H9 (cell line): ENCODE measurements at regions not wholly inside any gene's neighbourhood (a gene's known extent, or its start where the extent isn't known, plus 50 kb on each side); places are given as distances from the start of the nearest gene placed in this dataset.

Source experiments
- DNase-seq: peaks from one replicate; pipeline ENCODE4 v3.0.0-alpha.2; 2017
- H2AFZ ChIP-seq: one replicate; pipeline ENCODE4 v1.6.1; 2013; ENCODE audit warnings: mild to moderate bottlenecking, low read length, control low read depth, moderate library complexity
- H2AK5ac ChIP-seq: 2 replicates; pipeline ENCODE4 v1.6.1; 2013; ENCODE audit warnings: low read length, control low read depth, mixed read lengths; ENCODE audit not compliant: insufficient read length
- H2BK120ac ChIP-seq: one replicate; pipeline ENCODE4 v1.6.1; 2013; ENCODE audit warnings: low read depth, mild to moderate bottlenecking, low read length, control low read depth, inconsistent platforms; ENCODE audit not compliant: poor library complexity, severe bottlenecking
- H2BK12ac ChIP-seq: 2 replicates; pipeline ENCODE4 v1.6.1; 2013; ENCODE audit warnings: low read length, control low read depth, mixed read lengths, low read depth; ENCODE audit not compliant: insufficient read length
- H2BK15ac ChIP-seq: 2 replicates; pipeline ENCODE4 v1.6.1; 2013; ENCODE audit warnings: low read depth, low read length, control low read depth
- H2BK20ac ChIP-seq: one replicate; pipeline ENCODE4 v1.6.1; 2013; ENCODE audit warnings: low read depth, mild to moderate bottlenecking, low read length, control low read depth, inconsistent platforms; ENCODE audit not compliant: poor library complexity, severe bottlenecking
- H2BK5ac ChIP-seq: 2 replicates; pipeline ENCODE4 v1.6.1; 2013; ENCODE audit warnings: low read length, control low read depth, mixed read lengths; ENCODE audit not compliant: insufficient read length
- H3K14ac ChIP-seq: 2 replicates; pipeline ENCODE4 v1.6.1; 2013; ENCODE audit warnings: low read length, control low read depth; ENCODE audit not compliant: insufficient read depth
- H3K18ac ChIP-seq: 2 replicates; pipeline ENCODE4 v1.6.1; 2013; ENCODE audit warnings: low read depth, mild to moderate bottlenecking, mixed read lengths, low read length, control low read depth; ENCODE audit not compliant: insufficient read length
- H3K23ac ChIP-seq: 2 replicates; pipeline ENCODE4 v1.6.1; 2013; ENCODE audit warnings: low read length, control low read depth, mixed read lengths, low read depth; ENCODE audit not compliant: insufficient read length
- H3K23me2 ChIP-seq: 2 replicates; pipeline ENCODE4 v1.6.1; 2013; ENCODE audit warnings: low read depth, mild to moderate bottlenecking, mixed read lengths, low read length, control low read depth; ENCODE audit not compliant: insufficient read length, poor library complexity, severe bottlenecking
- H3K27ac ChIP-seq: 2 replicates; pipeline ENCODE4 v1.5.1; 2013; ENCODE audit warnings: low read length, control low read depth, mixed read lengths, low read depth; ENCODE audit not compliant: insufficient read length
- H3K27me3 ChIP-seq: 2 replicates; pipeline ENCODE4 v1.6.1; 2013; ENCODE audit warnings: low read length, control low read depth, inconsistent platforms; ENCODE audit not compliant: insufficient read depth
- H3K4ac ChIP-seq: 2 replicates; pipeline ENCODE4 v1.6.1; 2013; ENCODE audit warnings: low read depth, mild to moderate bottlenecking, control low read depth, inconsistent platforms, low read length, moderate library complexity
- H3K4me1 ChIP-seq: 2 replicates; pipeline ENCODE4 v1.6.1; 2013; ENCODE audit warnings: low read length, control low read depth, inconsistent platforms; ENCODE audit not compliant: insufficient read depth
- H3K4me2 ChIP-seq: 2 replicates; pipeline ENCODE4 v1.6.1; 2013; ENCODE audit warnings: low read length, control low read depth, mixed read lengths; ENCODE audit not compliant: insufficient read length, insufficient read depth
- H3K56ac ChIP-seq: 2 replicates; pipeline ENCODE4 v1.6.1; 2013; ENCODE audit warnings: low read depth, mild to moderate bottlenecking, mixed read lengths, low read length, control low read depth; ENCODE audit not compliant: insufficient read length
- H3K79me1 ChIP-seq: 2 replicates; pipeline ENCODE4 v1.6.1; 2013; ENCODE audit warnings: low read depth, mild to moderate bottlenecking, moderate library complexity, low read length, control low read depth, inconsistent platforms; ENCODE audit not compliant: insufficient read depth, poor library complexity, severe bottlenecking
- H3K79me2 ChIP-seq: 2 replicates; pipeline ENCODE4 v1.6.1; 2013; ENCODE audit warnings: low read length, control low read depth, inconsistent platforms; ENCODE audit not compliant: insufficient read depth
- H3K9ac ChIP-seq: 2 replicates; pipeline ENCODE4 v1.6.1; 2013; ENCODE audit warnings: low read length, control low read depth, mixed read lengths; ENCODE audit not compliant: insufficient read length; ENCODE audit errors: extremely low read depth
- H3K9me3 ChIP-seq: one replicate; pipeline ENCODE4 v1.6.1; 2013; ENCODE audit warnings: low read depth, low read length, inconsistent platforms; ENCODE audit not compliant: control insufficient read depth
- H3T11ph ChIP-seq: one replicate; pipeline ENCODE4 v1.6.1; 2013; ENCODE audit warnings: mild to moderate bottlenecking, low read length, control low read depth, inconsistent platforms
- H4K20me1 ChIP-seq: one replicate; pipeline ENCODE4 v1.6.1; 2013; ENCODE audit not compliant: control insufficient read depth, insufficient read length, insufficient read depth
- H4K5ac ChIP-seq: 2 replicates; pipeline ENCODE4 v1.6.1; 2013; ENCODE audit warnings: low read depth, mild to moderate bottlenecking, mixed read lengths, low read length, control low read depth; ENCODE audit not compliant: insufficient read length
- H4K8ac ChIP-seq: replicated peaks from 2 replicates; pipeline ENCODE4 v1.6.1; 2013; ENCODE audit warnings: low read length, control low read depth, mixed read lengths, low read depth; ENCODE audit not compliant: insufficient read length
- H4K91ac ChIP-seq: 2 replicates; pipeline ENCODE4 v1.6.1; 2013; ENCODE audit warnings: low read depth, mild to moderate bottlenecking, moderate library complexity, mixed read lengths, low read length, control low read depth; ENCODE audit not compliant: insufficient read length
- H3K27ac Mint-ChIP-seq, 3 experiments: 2 replicates in 2 of 3; 3 replicates in 1 of 3; pipeline ENCODE4 v1.8.0; 2020 to 2021; ENCODE audit warnings: mixed read lengths in 3 of 3, mild to moderate bottlenecking in 1 of 3, moderate library complexity in 1 of 3
- H3K27me3 Mint-ChIP-seq: 2 replicates; pipeline ENCODE4 v1.8.0; 2021; ENCODE audit warnings: low read depth, mild to moderate bottlenecking, moderate library complexity, mixed read lengths
- H3K36me3 Mint-ChIP-seq, 3 experiments: 2 replicates in 2 of 3; 3 replicates in 1 of 3; pipeline ENCODE4 v1.8.0; 2020 to 2021; ENCODE audit warnings: low read depth in 3 of 3, mixed read lengths in 3 of 3; ENCODE audit not compliant: insufficient read depth in 1 of 3
- H3K4me1 Mint-ChIP-seq, 2 experiments: 2 replicates each; pipeline ENCODE4 v1.8.0; 2020; ENCODE audit warnings: mixed read lengths in 2 of 2
- H3K4me3 Mint-ChIP-seq, 2 experiments: 2 replicates in 1 of 2; 3 replicates in 1 of 2; pipeline ENCODE4 v1.8.0; 2020 to 2021; ENCODE audit warnings: mild to moderate bottlenecking in 2 of 2, mixed read lengths in 2 of 2, moderate library complexity in 1 of 2
- H3K9me3 Mint-ChIP-seq, 2 experiments: 2 replicates in 1 of 2; 3 replicates in 1 of 2; pipeline ENCODE4 v1.8.0; 2020; ENCODE audit warnings: mild to moderate bottlenecking in 2 of 2, mixed read lengths in 2 of 2, moderate library complexity in 1 of 2
- TF ChIP-seq, protein P1 (sequence below): fragments of 200-600 bp; sonication (generic); conservative IDR thresholded peaks from 3 replicates; pipeline ENCODE4 v1.8.0; 2021; ENCODE audit warnings: antibody characterized with exemption, mild to moderate bottlenecking

DNA sequence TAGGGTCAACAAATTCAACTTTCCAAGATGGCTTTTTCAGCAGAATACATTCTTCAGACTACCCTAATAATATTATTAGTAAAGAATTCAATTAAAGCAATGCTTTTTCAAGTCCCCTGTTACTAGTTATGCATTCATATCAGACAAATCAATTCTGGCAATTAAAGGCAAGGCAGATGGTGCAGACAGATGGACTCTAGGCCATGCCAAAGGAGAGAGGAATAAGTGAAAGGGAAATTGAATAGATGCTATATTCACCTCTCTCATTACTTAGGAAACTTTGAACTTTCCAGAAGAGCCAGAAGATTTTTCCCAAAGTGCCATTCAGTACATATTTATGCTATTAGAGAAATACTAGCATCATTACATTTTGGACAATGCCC is 487.7 kb upstream of the RASGRP1 start:
- Mint-ChIP-seq H3K4me1 (no peaks in the 10 kb centered on the region), H3K9me3 (peaks cover 8 to 14% of the 10 kb centered on the region in 2 experiments), H3K27me3 (no peaks in the 10 kb centered on the region), H3K4me3 (no peak overlapping the region), H3K27ac (no peak overlapping the region), H3K36me3 (peaks cover 4 to 13% (median 6%) of the 10 kb centered on the region in 3 experiments)
- no peaks in the 10 kb centered on the region for H4K20me1 ChIP-seq
- H3K27ac ChIP-seq: no peak overlapping the region
- H2AFZ ChIP-seq: no peak overlapping the region
- no peaks in the 10 kb centered on the region for H3K79me2 ChIP-seq
- no peak overlapping the region for H2BK5ac ChIP-seq
- H3K9ac ChIP-seq: no peak overlapping the region
- no peak overlapping the region for H4K8ac ChIP-seq
- no peaks in the 10 kb centered on the region for H3K9me3 ChIP-seq
- no peak overlapping the region for H3K14ac ChIP-seq
- H3K56ac ChIP-seq: no peak overlapping the region
- no peaks in the 10 kb centered on the region for H3K27me3 ChIP-seq
- no peaks in the 10 kb centered on the region for H3K4me1 ChIP-seq
- H3K79me1 ChIP-seq: no peaks in the 10 kb centered on the region
- H2BK12ac ChIP-seq: no peak overlapping the region
- no peak overlapping the region for H2BK15ac ChIP-seq
- H3K4me2 ChIP-seq: no peak overlapping the region
- H2BK120ac ChIP-seq: no peak overlapping the region
- TF ChIP-seq, protein P1, sequence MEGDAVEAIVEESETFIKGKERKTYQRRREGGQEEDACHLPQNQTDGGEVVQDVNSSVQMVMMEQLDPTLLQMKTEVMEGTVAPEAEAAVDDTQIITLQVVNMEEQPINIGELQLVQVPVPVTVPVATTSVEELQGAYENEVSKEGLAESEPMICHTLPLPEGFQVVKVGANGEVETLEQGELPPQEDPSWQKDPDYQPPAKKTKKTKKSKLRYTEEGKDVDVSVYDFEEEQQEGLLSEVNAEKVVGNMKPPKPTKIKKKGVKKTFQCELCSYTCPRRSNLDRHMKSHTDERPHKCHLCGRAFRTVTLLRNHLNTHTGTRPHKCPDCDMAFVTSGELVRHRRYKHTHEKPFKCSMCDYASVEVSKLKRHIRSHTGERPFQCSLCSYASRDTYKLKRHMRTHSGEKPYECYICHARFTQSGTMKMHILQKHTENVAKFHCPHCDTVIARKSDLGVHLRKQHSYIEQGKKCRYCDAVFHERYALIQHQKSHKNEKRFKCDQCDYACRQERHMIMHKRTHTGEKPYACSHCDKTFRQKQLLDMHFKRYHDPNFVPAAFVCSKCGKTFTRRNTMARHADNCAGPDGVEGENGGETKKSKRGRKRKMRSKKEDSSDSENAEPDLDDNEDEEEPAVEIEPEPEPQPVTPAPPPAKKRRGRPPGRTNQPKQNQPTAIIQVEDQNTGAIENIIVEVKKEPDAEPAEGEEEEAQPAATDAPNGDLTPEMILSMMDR: no peak
- no peak overlapping the region for H2BK20ac ChIP-seq
- H4K5ac ChIP-seq: no peak overlapping the region
- H4K91ac ChIP-seq: no peak overlapping the region
- no peak overlapping the region for H3K23ac ChIP-seq
- DNase-seq: no peak
- no peak overlapping the region for H3T11ph ChIP-seq
- H3K4ac ChIP-seq: no peak overlapping the region
- no peak overlapping the region for H3K18ac ChIP-seq
- no peak overlapping the region for H2AK5ac ChIP-seq
- H3K23me2 ChIP-seq: no peaks in the 10 kb centered on the region
